IMR-90 (cell line): ENCODE measurements at regions not wholly inside any gene's neighbourhood (a gene's known extent, or its start where the extent isn't known, plus 50 kb on each side); places are given as distances from the start of the nearest gene placed in this dataset.

Source experiments
- ATAC-seq: fragments of 200-7000 bp; cut with Tn5 transposase; 2 replicates; pipeline ENCODE4 v1.9.1; 2020; ENCODE audit warnings: low read depth, mild to moderate bottlenecking, moderate library complexity
- BruUV-seq: library from RNA; stranded (reverse); fragments of 400-500 nt; replicated peaks from 2 replicates; lab custom pipeline; 2021; lab: Mats Ljungman, UMichigan
- CTCF ChIA-PET: fragments of 300-600 bp; formaldehyde crosslinking; extraction: SDS; loops from one replicate; lab custom pipeline; 2021; ENCODE audit warnings: antibody characterized with exemption; lab: Yijun Ruan, JAX
- POLR2A ChIA-PET: fragments of 300-600 bp; sonication (Branson Sonifier 250); formaldehyde crosslinking; loops from one replicate; lab custom pipeline; 2022; ENCODE audit warnings: antibody characterized with exemption; ENCODE audit not compliant: unreplicated experiment; lab: Charles Lee
- DNase-seq: peaks from one replicate; pipeline ENCODE4 v3.0.0; 2013
- H2AFZ ChIP-seq: replicated peaks from 2 replicates; pipeline ENCODE3; 2013; ENCODE audit warnings: low read length, mild to moderate bottlenecking; ENCODE audit not compliant: poor library complexity
- H2AK5ac ChIP-seq: 2 replicates; pipeline ENCODE4 v1.6.1; 2013; ENCODE audit warnings: low read depth, low read length, inconsistent platforms
- H2AK9ac ChIP-seq: replicated peaks from 2 replicates; pipeline ENCODE3; 2013; ENCODE audit warnings: mild to moderate bottlenecking, low read depth, low read length, moderate library complexity; ENCODE audit not compliant: poor library complexity
- H2BK120ac ChIP-seq: 2 replicates; pipeline ENCODE4 v1.6.1; 2013; ENCODE audit warnings: low read depth, low read length, inconsistent platforms
- H2BK15ac ChIP-seq: 3 replicates; pipeline ENCODE4 v1.6.1; 2013; ENCODE audit warnings: low read depth, low read length, inconsistent platforms
- H2BK20ac ChIP-seq: 2 replicates; pipeline ENCODE4 v1.6.1; 2013; ENCODE audit warnings: low read depth, mild to moderate bottlenecking, inconsistent platforms, low read length, moderate library complexity
- H2BK5ac ChIP-seq: 2 replicates; pipeline ENCODE4 v1.6.1; 2013; ENCODE audit warnings: mild to moderate bottlenecking, low read depth, low read length, inconsistent platforms; ENCODE audit not compliant: poor library complexity, severe bottlenecking
- H3K14ac ChIP-seq: replicated peaks from 2 replicates; pipeline ENCODE4 v1.6.1; 2013; ENCODE audit warnings: low read depth, low read length, inconsistent platforms
- H3K18ac ChIP-seq: 2 replicates; pipeline ENCODE4 v1.6.1; 2013; ENCODE audit warnings: low read depth, low read length, control low read depth
- H3K23ac ChIP-seq: 2 replicates; pipeline ENCODE4 v1.6.1; 2013; ENCODE audit warnings: low read depth, low read length, inconsistent platforms
- H3K27ac ChIP-seq: 2 replicates; pipeline ENCODE4 v1.5.1; 2013; ENCODE audit warnings: mild to moderate bottlenecking, control low read depth, low read length; ENCODE audit not compliant: insufficient read depth
- H3K27me3 ChIP-seq: 2 replicates; pipeline ENCODE4 v1.6.1; 2013; ENCODE audit warnings: low read length; ENCODE audit not compliant: control insufficient read depth, insufficient read depth
- H3K36me3 ChIP-seq: 2 replicates; pipeline ENCODE4 v1.6.1; 2013; ENCODE audit warnings: low read length, mixed read lengths; ENCODE audit not compliant: control insufficient read depth, insufficient read depth
- H3K4ac ChIP-seq: 2 replicates; pipeline ENCODE4 v1.6.1; 2013; ENCODE audit warnings: low read depth, low read length, inconsistent platforms
- H3K4me1 ChIP-seq: 2 replicates; pipeline ENCODE4 v1.6.1; 2013; ENCODE audit warnings: low read length, mixed read lengths; ENCODE audit not compliant: control insufficient read depth, insufficient read depth
- H3K4me2 ChIP-seq: 2 replicates; pipeline ENCODE4 v1.6.1; 2013; ENCODE audit warnings: low read depth, mild to moderate bottlenecking, control low read depth, low read length, moderate library complexity
- H3K4me3 ChIP-seq: 2 replicates; pipeline ENCODE4 v1.5.1; 2013; ENCODE audit warnings: low read depth, mild to moderate bottlenecking, control low read depth, low read length, moderate library complexity; ENCODE audit not compliant: insufficient read depth
- H3K56ac ChIP-seq: 2 replicates; pipeline ENCODE4 v1.6.1; 2013; ENCODE audit warnings: low read length, inconsistent platforms; ENCODE audit not compliant: insufficient read depth; ENCODE audit errors: extremely low read depth
- H3K79me1 ChIP-seq, 2 experiments: 2 replicates each; pipeline ENCODE4 v1.6.1; 2013; ENCODE audit warnings: low read length in 2 of 2, inconsistent platforms in 1 of 2, low read depth in 1 of 2
- H3K9ac ChIP-seq: 2 replicates; pipeline ENCODE4 v1.6.1; 2013; ENCODE audit warnings: low read depth, low read length, control low read depth
- H3K9me1 ChIP-seq: 2 replicates; pipeline ENCODE4 v1.6.1; 2013; ENCODE audit warnings: low read length, inconsistent platforms; ENCODE audit not compliant: insufficient read depth
- H3K9me3 ChIP-seq: 2 replicates; pipeline ENCODE4 v1.6.1; 2013; ENCODE audit warnings: low read length; ENCODE audit not compliant: control insufficient read depth, insufficient read depth
- H4K20me1 ChIP-seq: 2 replicates; pipeline ENCODE4 v1.6.1; 2013; ENCODE audit warnings: low read length, inconsistent platforms; ENCODE audit not compliant: insufficient read depth
- H4K5ac ChIP-seq: 2 replicates; pipeline ENCODE4 v1.6.1; 2013; ENCODE audit warnings: mild to moderate bottlenecking, low read depth, low read length, control low read depth
- H4K8ac ChIP-seq, 2 experiments: 2 replicates each; pipeline ENCODE4 v1.6.1; 2013; ENCODE audit warnings: low read depth in 2 of 2, low read length in 2 of 2, control low read depth in 1 of 2, inconsistent platforms in 1 of 2
- H4K91ac ChIP-seq: 2 replicates; pipeline ENCODE4 v1.6.1; 2013; ENCODE audit warnings: low read depth, low read length, inconsistent platforms; ENCODE audit not compliant: insufficient read depth
- BHLHE40 ChIP-seq: fragments of 150-350 bp; IDR thresholded peaks from 2 replicates; pipeline ENCODE4 v1.6.1; 2016; ENCODE audit warnings: mild to moderate bottlenecking, low read depth, low read length
- CEBPB ChIP-seq: IDR thresholded peaks from 2 replicates; pipeline ENCODE4 v1.6.1; 2012; ENCODE audit warnings: low read depth, low read length, improper control_type of control experiment
- CHD1 ChIP-seq: IDR thresholded peaks from 2 replicates; pipeline ENCODE4 v1.6.1; 2012; ENCODE audit warnings: low read depth, low read length, improper control_type of control experiment
- CTCF ChIP-seq: conservative IDR thresholded peaks from 2 replicates; pipeline ENCODE4 v1.5.1; 2012; ENCODE audit warnings: mild to moderate bottlenecking, low read depth, low read length, improper control_type of control experiment
- ELK1 ChIP-seq: fragments of 150-350 bp; IDR thresholded peaks from 2 replicates; pipeline ENCODE4 v1.6.1; 2016; ENCODE audit warnings: low read depth, mild to moderate bottlenecking, low read length, moderate library complexity, borderline replicate concordance
- FOS ChIP-seq: fragments of 150-350 bp; IDR thresholded peaks from 2 replicates; pipeline ENCODE4 v1.6.1; 2016; ENCODE audit warnings: low read depth, low read length
- MAFK ChIP-seq: IDR thresholded peaks from 2 replicates; pipeline ENCODE4 v1.6.1; 2012; ENCODE audit warnings: low read depth, low read length, improper control_type of control experiment
- MAZ ChIP-seq: IDR thresholded peaks from 2 replicates; pipeline ENCODE4 v1.6.1; 2012; ENCODE audit warnings: low read depth, mild to moderate bottlenecking, low read length, improper control_type of control experiment, moderate library complexity, borderline replicate concordance
- MXI1 ChIP-seq: IDR thresholded peaks from 2 replicates; pipeline ENCODE4 v1.6.1; 2012; ENCODE audit warnings: low read depth, mild to moderate bottlenecking, low read length, moderate library complexity, borderline replicate concordance
- NFE2L2 ChIP-seq: fragments of 150-350 bp; IDR thresholded peaks from 2 replicates; pipeline ENCODE4 v1.6.1; 2016; ENCODE audit warnings: low read depth, mild to moderate bottlenecking, low read length
- POLR2A ChIP-seq: IDR thresholded peaks from 2 replicates; pipeline ENCODE4 v1.6.1; 2012; ENCODE audit warnings: mild to moderate bottlenecking, low read depth, low read length
- RAD21 ChIP-seq: IDR thresholded peaks from 2 replicates; pipeline ENCODE4 v1.6.1; 2012; ENCODE audit warnings: low read length, improper control_type of control experiment
- RCOR1 ChIP-seq: IDR thresholded peaks from 2 replicates; pipeline ENCODE4 v1.6.1; 2012; ENCODE audit warnings: mild to moderate bottlenecking, low read length, improper control_type of control experiment; ENCODE audit not compliant: insufficient replicate concordance
- RFX5 ChIP-seq: IDR thresholded peaks from 2 replicates; pipeline ENCODE4 v1.8.0; 2012; ENCODE audit warnings: low read depth, mild to moderate bottlenecking, low read length, moderate library complexity
- SMC3 ChIP-seq: fragments of 150-350 bp; IDR thresholded peaks from 2 replicates; pipeline ENCODE4 v1.6.1; 2016; ENCODE audit warnings: low read depth, mild to moderate bottlenecking, antibody characterized with exemption, low read length, moderate library complexity
- WGBS, 2 experiments: methylation state at CpG; one replicate each; pipeline versions ENCODE4 v1.1.5 to v1.1.7; 2013; ENCODE audit warnings: missing lambda C conversion rate in 2 of 2; ENCODE audit not compliant: insufficient read length in 1 of 2; ENCODE audit errors: extremely low coverage in 2 of 2; 5-methylcytosine and 5-hydroxymethylcytosine counted together
- dilution Hi-C: fragments of 300-500 bp; cut with HindIII; formaldehyde crosslinking; loops from one replicate; pipeline ENCODE4 v1.14.3; 2018; ENCODE audit warnings: low sequenced_read_pairs; ENCODE audit not compliant: unreplicated experiment
- in situ Hi-C: fragments of 300-500 bp; cut with MboI; formaldehyde crosslinking; loops from 3 replicates; pipeline ENCODE4 v1.14.3; 2019; ENCODE audit warnings: low sequenced_read_pairs, inconsistent platforms, mixed read lengths
- intact Hi-C: fragments of 100-400 bp; cut with micrococcal nuclease; formaldehyde crosslinking; loops from 2 replicates; pipeline ENCODE4 v1.10.0; 2022
- TF ChIP-seq, protein P1 (sequence below): fragments of 150-350 bp; IDR thresholded peaks from 2 replicates; pipeline ENCODE4 v1.6.1; 2017; ENCODE audit warnings: mild to moderate bottlenecking, antibody characterized with exemption, low read length, low read depth

GRCh38 chr5:52419357-52419756, 368.4 kb upstream of the ITGA1 start:
- intact Hi-C loops: no loop called here
- no peak for ATAC-seq

More at GRCh38 chr5:52419357-52419756, 368.4 kb upstream of the ITGA1 start:
- Histone ChIP-seq H2BK120ac (no peak overlapping the region), H3K56ac (no peak overlapping the region), H3K4me1 (no peaks in the 10 kb centered on the region), H4K20me1 (no peaks in the 10 kb centered on the region), H3K4ac (no peak overlapping the region), H3K9ac (no peak overlapping the region), H3K9me3 (no peaks in the 10 kb centered on the region), H3K27me3 (no peaks in the 10 kb centered on the region), H3K79me1 (no peaks in the 10 kb centered on the region), H4K5ac (no peak overlapping the region), H2BK5ac (no peak overlapping the region), H4K91ac (no peak overlapping the region), H2BK15ac (no peak overlapping the region), H2BK20ac (no peak overlapping the region), H3K4me3 (no peak overlapping the region), H2AK9ac (no peak overlapping the region), H3K14ac (no peak overlapping the region), H3K23ac (no peak overlapping the region), H3K27ac (no peak overlapping the region), H3K4me2 (no peak overlapping the region), H3K9me1 (no peaks in the 10 kb centered on the region), H2AFZ (no peak overlapping the region), H2AK5ac (no peak overlapping the region), H3K18ac (no peak overlapping the region), H3K36me3 (no peaks in the 10 kb centered on the region), H4K8ac (no peak overlapping the region)
- no peak for TF ChIP-seq POLR2A
- TF ChIP-seq MXI1: no peak
- no peak for TF ChIP-seq FOS
- TF ChIP-seq CHD1: no peak
- TF ChIP-seq RCOR1: no peak
- no peak for TF ChIP-seq ELK1
- no peak for TF ChIP-seq RFX5
- TF ChIP-seq NFE2L2: no peak
- TF ChIP-seq MAZ: no peak
- TF ChIP-seq MAFK: no peak
- no peak for TF ChIP-seq BHLHE40
- no peak for TF ChIP-seq CTCF
- TF ChIP-seq SMC3: no peak
- no peak for TF ChIP-seq CEBPB
- TF ChIP-seq RAD21: no peak
- TF ChIP-seq, protein P1, sequence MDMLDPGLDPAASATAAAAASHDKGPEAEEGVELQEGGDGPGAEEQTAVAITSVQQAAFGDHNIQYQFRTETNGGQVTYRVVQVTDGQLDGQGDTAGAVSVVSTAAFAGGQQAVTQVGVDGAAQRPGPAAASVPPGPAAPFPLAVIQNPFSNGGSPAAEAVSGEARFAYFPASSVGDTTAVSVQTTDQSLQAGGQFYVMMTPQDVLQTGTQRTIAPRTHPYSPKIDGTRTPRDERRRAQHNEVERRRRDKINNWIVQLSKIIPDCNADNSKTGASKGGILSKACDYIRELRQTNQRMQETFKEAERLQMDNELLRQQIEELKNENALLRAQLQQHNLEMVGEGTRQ: no peak
- no TSS peak for BruUV-seq
- ChIA-PET POLR2A (no interaction called here), CTCF (no interaction called here)
- in situ Hi-C loops: no loop called here
- DNase-seq: no peak
- no CpG with 5 or more reads among the region's 1 CpG for WGBS, 2 experiments
- dilution Hi-C loops: no loop called here
